Left ventricle myocardium inferior (tissue), 1 donor: ENCODE measurements at regions not wholly inside any gene's neighbourhood (a gene's known extent, or its start where the extent isn't known, plus 50 kb on each side); places are given as distances from the start of the nearest gene placed in this dataset.
A peak's percentile ranks its signal among the peaks of the same experiment; 100 is the strongest.

Source experiments
- DNase-seq: peaks from one replicate; pipeline ENCODE4 v3.0.0-alpha.2; 2020
- H3K27ac ChIP-seq: fragments of 200-600 bp; replicated peaks from 2 replicates; pipeline ENCODE4 v1.8.0; 2021
- H3K27me3 ChIP-seq: fragments of 200-600 bp; 2 replicates; pipeline ENCODE4 v1.8.0; 2021; ENCODE audit warnings: low read depth
- H3K36me3 ChIP-seq: fragments of 200-600 bp; 2 replicates; pipeline ENCODE4 v1.8.0; 2021
- H3K4me1 ChIP-seq: fragments of 200-600 bp; 2 replicates; pipeline ENCODE4 v1.8.0; 2021
- H3K4me3 ChIP-seq: fragments of 200-600 bp; 2 replicates; pipeline ENCODE4 v1.8.0; 2021; ENCODE audit warnings: mild to moderate bottlenecking, moderate library complexity
- H3K9me3 ChIP-seq: fragments of 200-600 bp; replicated peaks from 2 replicates; pipeline ENCODE4 v1.8.0; 2021
- intact Hi-C: fragments of 100-400 bp; cut with micrococcal nuclease; formaldehyde crosslinking; loops from one replicate; pipeline ENCODE4 v1.11.0; 2022
- TF ChIP-seq, protein P1 (sequence below): fragments of 200-600 bp; IDR thresholded peaks from 2 replicates; pipeline ENCODE4 v1.8.0; 2021; ENCODE audit warnings: antibody characterized with exemption, mild to moderate bottlenecking, borderline replicate concordance
- donor health status: DM: no; HTN: yes; CAD: no; lungs with severe emphysema.

DNA sequence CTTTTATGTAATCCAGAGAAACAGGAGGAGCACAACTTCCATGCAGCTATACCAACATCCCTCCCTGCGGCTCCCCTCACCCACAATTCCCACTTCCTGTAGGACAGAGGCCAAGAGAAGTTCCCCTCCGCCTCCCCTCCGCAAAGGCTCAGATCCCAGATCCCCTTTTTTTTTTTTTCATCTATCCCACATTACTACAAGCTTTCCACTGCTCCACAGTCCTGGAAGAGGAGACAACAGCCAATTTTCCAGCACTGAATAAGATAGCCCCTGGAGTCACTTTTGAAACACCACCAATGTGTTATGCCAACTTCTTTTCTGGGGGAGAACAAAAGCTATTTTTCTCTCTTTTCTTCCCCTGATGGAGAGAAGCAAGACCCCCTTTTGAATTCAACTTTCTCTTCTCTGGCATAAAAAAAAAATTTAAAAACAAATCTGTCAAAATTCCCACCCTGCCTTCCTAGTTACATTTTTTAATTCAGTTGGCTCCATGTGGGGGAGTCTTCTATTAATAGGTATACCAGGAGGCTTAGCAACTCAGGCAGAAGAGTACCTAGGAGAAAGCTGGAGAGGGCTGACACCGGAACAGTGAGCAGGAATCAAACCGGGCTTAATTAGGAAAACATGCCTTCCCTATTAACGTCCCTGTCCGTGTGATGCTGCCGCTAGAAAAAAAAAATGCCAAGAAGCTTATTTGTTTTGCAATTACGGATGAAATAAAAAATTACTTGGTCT lies 543.4 kb downstream of the BUD13 start:
- TF ChIP-seq, protein P1, sequence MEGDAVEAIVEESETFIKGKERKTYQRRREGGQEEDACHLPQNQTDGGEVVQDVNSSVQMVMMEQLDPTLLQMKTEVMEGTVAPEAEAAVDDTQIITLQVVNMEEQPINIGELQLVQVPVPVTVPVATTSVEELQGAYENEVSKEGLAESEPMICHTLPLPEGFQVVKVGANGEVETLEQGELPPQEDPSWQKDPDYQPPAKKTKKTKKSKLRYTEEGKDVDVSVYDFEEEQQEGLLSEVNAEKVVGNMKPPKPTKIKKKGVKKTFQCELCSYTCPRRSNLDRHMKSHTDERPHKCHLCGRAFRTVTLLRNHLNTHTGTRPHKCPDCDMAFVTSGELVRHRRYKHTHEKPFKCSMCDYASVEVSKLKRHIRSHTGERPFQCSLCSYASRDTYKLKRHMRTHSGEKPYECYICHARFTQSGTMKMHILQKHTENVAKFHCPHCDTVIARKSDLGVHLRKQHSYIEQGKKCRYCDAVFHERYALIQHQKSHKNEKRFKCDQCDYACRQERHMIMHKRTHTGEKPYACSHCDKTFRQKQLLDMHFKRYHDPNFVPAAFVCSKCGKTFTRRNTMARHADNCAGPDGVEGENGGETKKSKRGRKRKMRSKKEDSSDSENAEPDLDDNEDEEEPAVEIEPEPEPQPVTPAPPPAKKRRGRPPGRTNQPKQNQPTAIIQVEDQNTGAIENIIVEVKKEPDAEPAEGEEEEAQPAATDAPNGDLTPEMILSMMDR: no peak
- H3K27me3 ChIP-seq: peaks cover 61% of the 10 kb centered on the region
- no peak overlapping the region for H3K4me3 ChIP-seq
- no peaks in the 10 kb centered on the region for H3K9me3 ChIP-seq
- intact Hi-C loops: no loop called here
- no peak overlapping the region for H3K27ac ChIP-seq
- no peaks in the 10 kb centered on the region for H3K36me3 ChIP-seq
- no peak for DNase-seq
- H3K4me1 ChIP-seq: peaks cover 4% of the 10 kb centered on the region

GRCh38 chr11:116226731-116227130 lies 546.1 kb downstream of the BUD13 start:
- Histone ChIP-seq H3K27me3 (peaks cover 70% of the 10 kb centered on the region), H3K36me3 (no peaks in the 10 kb centered on the region), H3K4me3 (no peak overlapping the region), H3K27ac (peak overlapping the region; percentile 14), H3K4me1 (no peaks in the 10 kb centered on the region), H3K9me3 (no peaks in the 10 kb centered on the region)
- DNase-seq: no peak
- TF ChIP-seq, protein P1: no peak
- intact Hi-C loops: no loop called here

- H3K4me3 ChIP-seq: no peak overlapping the region
- TF ChIP-seq, protein P1: no peak
- no peaks in the 10 kb centered on the region for H3K4me1 ChIP-seq
- intact Hi-C loops: no loop called here
- H3K27me3 ChIP-seq: peaks cover 64% of the 10 kb centered on the region
- peak overlapping the region; percentile 14 for H3K27ac ChIP-seq
- no peak for DNase-seq
- H3K9me3 ChIP-seq: no peaks in the 10 kb centered on the region
- no peaks in the 10 kb centered on the region for H3K36me3 ChIP-seq
These were observed 546.8 kb downstream of the BUD13 start for GRCh38 chr11:116225784-116226585.

- H3K4me3 ChIP-seq: no peak overlapping the region
- H3K4me1 ChIP-seq: no peaks in the 10 kb centered on the region
- H3K36me3 ChIP-seq: no peaks in the 10 kb centered on the region
- H3K9me3 ChIP-seq: no peaks in the 10 kb centered on the region
- DNase-seq: no peak
- TF ChIP-seq, protein P1: no peak
- intact Hi-C loops: no loop called here
- H3K27me3 ChIP-seq: peaks cover 58% of the 10 kb centered on the region
- H3K27ac ChIP-seq: no peak overlapping the region
These were observed 547.6 kb downstream of the BUD13 start for GRCh38 chr11:116225236-116225635.

- intact Hi-C loops: no loop called here
- no peak overlapping the region for H3K27ac ChIP-seq
- H3K27me3 ChIP-seq: peaks cover 56% of the 10 kb centered on the region
- no peak overlapping the region for H3K4me3 ChIP-seq
- TF ChIP-seq, protein P1: no peak
- no peaks in the 10 kb centered on the region for H3K4me1 ChIP-seq
- no peaks in the 10 kb centered on the region for H3K9me3 ChIP-seq
- no peaks in the 10 kb centered on the region for H3K36me3 ChIP-seq
- no peak for DNase-seq
These were observed 547.9 kb downstream of the BUD13 start for GRCh38 chr11:116224889-116225200.
